HCT116 (cell line): ENCODE measurements at regions not wholly inside any gene's neighbourhood (a gene's known extent, or its start where the extent isn't known, plus 50 kb on each side); places are given as distances from the start of the nearest gene placed in this dataset.

Experiments used
- CTCF ChIP-seq, 3 experiments: fragments of 200-600 bp in 1 of 3; sonication (generic) in 1 of 3; IDR thresholded peaks in 2 of 3; conservative IDR thresholded peaks in 1 of 3; 2 replicates each; pipeline ENCODE4 v1.5.1; 2012 to 2017; ENCODE audit warnings: low read depth in 2 of 3, low read length in 2 of 3, antibody characterized with exemption in 1 of 3, borderline replicate concordance in 1 of 3, control low read depth in 1 of 3, mild to moderate bottlenecking in 1 of 3, mixed read lengths in 1 of 3, mixed run types in 1 of 3, moderate library complexity in 1 of 3; ENCODE audit not compliant: insufficient read depth in 1 of 3
- EZH2 ChIP-seq: fragments of 200-600 bp; sonication (generic); IDR thresholded peaks from 2 replicates; pipeline ENCODE4 v1.6.1; 2017; ENCODE audit warnings: antibody characterized with exemption, mixed run types
- EZH2phosphoT487 ChIP-seq: fragments of 200-600 bp; IDR thresholded peaks from 2 replicates; pipeline ENCODE4 v1.6.1; 2018; ENCODE audit warnings: antibody characterized with exemption, borderline replicate concordance
- POLR2AphosphoS5 ChIP-seq: IDR thresholded peaks from 2 replicates; pipeline ENCODE4 v1.6.1; 2011; ENCODE audit warnings: mild to moderate bottlenecking, low read depth, low read length, moderate library complexity
- TF ChIP-seq, protein P1 (sequence below): IDR thresholded peaks from 2 replicates; pipeline ENCODE4 v1.6.1; 2012; ENCODE audit warnings: low read depth

DNA sequence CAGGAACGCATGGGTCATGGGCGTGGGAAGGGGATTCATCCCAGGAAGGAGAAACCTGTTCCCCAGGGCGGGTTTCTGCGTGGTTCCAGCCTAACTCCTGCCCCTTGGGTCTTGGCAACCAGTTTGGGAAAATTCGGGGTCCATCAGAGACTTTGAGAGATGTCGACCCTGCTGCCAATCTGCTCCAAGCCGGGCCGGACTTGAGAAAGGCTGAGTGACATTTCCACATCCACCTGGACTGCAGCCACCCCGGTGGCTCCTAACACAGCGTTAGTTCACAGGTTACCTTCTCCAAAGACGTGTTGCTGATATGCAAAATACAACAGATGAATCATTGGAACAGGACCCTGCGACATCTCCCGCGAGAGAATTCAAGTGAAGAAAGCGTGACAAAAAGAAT lies 627.2 kb downstream of the IRX1 start:
- TF ChIP-seq CTCF (IDR thresholded peaks at IDR 0.05 in 2 of 3, conservative IDR thresholded peaks at IDR 0.05 in 1 of 3; ENCODE audit: borderline replicate concordance in 1 of 3, insufficient read depth in 1 of 3, low read depth in 2 of 3, low read length in 2 of 3) = no peak
- TF ChIP-seq POLR2AphosphoS5 = no peak
- TF ChIP-seq EZH2 = no peak
- TF ChIP-seq, protein P1, sequence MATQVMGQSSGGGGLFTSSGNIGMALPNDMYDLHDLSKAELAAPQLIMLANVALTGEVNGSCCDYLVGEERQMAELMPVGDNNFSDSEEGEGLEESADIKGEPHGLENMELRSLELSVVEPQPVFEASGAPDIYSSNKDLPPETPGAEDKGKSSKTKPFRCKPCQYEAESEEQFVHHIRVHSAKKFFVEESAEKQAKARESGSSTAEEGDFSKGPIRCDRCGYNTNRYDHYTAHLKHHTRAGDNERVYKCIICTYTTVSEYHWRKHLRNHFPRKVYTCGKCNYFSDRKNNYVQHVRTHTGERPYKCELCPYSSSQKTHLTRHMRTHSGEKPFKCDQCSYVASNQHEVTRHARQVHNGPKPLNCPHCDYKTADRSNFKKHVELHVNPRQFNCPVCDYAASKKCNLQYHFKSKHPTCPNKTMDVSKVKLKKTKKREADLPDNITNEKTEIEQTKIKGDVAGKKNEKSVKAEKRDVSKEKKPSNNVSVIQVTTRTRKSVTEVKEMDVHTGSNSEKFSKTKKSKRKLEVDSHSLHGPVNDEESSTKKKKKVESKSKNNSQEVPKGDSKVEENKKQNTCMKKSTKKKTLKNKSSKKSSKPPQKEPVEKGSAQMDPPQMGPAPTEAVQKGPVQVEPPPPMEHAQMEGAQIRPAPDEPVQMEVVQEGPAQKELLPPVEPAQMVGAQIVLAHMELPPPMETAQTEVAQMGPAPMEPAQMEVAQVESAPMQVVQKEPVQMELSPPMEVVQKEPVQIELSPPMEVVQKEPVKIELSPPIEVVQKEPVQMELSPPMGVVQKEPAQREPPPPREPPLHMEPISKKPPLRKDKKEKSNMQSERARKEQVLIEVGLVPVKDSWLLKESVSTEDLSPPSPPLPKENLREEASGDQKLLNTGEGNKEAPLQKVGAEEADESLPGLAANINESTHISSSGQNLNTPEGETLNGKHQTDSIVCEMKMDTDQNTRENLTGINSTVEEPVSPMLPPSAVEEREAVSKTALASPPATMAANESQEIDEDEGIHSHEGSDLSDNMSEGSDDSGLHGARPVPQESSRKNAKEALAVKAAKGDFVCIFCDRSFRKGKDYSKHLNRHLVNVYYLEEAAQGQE = no peak
- TF ChIP-seq EZH2phosphoT487 = no peak
